ENCODE measurements at regions not wholly inside any gene's neighbourhood (a gene's known extent, or its start where the extent isn't known, plus 50 kb on each side); places are given as distances from the start of the nearest gene placed in this dataset.

- Histone ChIP-seq H3K9me3 (ENCODE audit: control insufficient read depth, insufficient read depth, low read length) (no peaks in the 10 kb centered on the region), H3K4me3 (ENCODE audit: low read depth, low read length) (no peak overlapping the region), H3K4me1 (ENCODE audit: control insufficient read depth, insufficient read depth, low read length) (no peaks in the 10 kb centered on the region), H3K27ac (ENCODE audit: low read depth, low read length) (no peak overlapping the region), H3K27me3 (ENCODE audit: control insufficient read depth, insufficient read depth, low read length) (no peaks in the 10 kb centered on the region), H3K36me3 (ENCODE audit: control insufficient read depth, insufficient read depth, low read length) (no peaks in the 10 kb centered on the region)
- DNase-seq (ENCODE audit: low read depth in 4 of 6, low spot score in 6 of 6), result no peak
- 89% methylated on average over 2 of the region's 3 CpGs for WGBS (ENCODE audit: insufficient coverage)
Measured at GRCh38 chr13:54627646-54628372, 1599.2 kb downstream of the OLFM4 start.

- Histone ChIP-seq H3K27me3 (ENCODE audit: control insufficient read depth, insufficient read depth, low read length) (no peaks in the 10 kb centered on the region), H3K36me3 (ENCODE audit: control insufficient read depth, insufficient read depth, low read length) (no peaks in the 10 kb centered on the region), H3K4me1 (ENCODE audit: control insufficient read depth, insufficient read depth, low read length) (no peaks in the 10 kb centered on the region), H3K9me3 (ENCODE audit: control insufficient read depth, insufficient read depth, low read length) (no peaks in the 10 kb centered on the region), H3K27ac (ENCODE audit: low read depth, low read length) (no peak overlapping the region), H3K4me3 (ENCODE audit: low read depth, low read length) (no peak overlapping the region)
- WGBS (ENCODE audit: insufficient coverage), result 60% methylated on average over 1 of the region's 2 CpGs
- no peak for DNase-seq (ENCODE audit: low read depth in 4 of 6, low spot score in 6 of 6)
Measured at GRCh38 chr13:54628383-54628782, 1599.8 kb downstream of the OLFM4 start.

- DNase-seq (ENCODE audit: low read depth in 4 of 6, low spot score in 6 of 6), result peak in 1 of 6 donors; percentile 72
- H3K27ac ChIP-seq (ENCODE audit: low read depth, low read length), result no peak overlapping the region
- H3K9me3 ChIP-seq (ENCODE audit: control insufficient read depth, insufficient read depth, low read length), result no peaks in the 10 kb centered on the region
Measured at GRCh38 chr13:54633456-54633855, 1604.8 kb downstream of the OLFM4 start.

GRCh38 chr13:54636231-54636630 lies 1607.6 kb downstream of the OLFM4 start:
- H3K9me3 ChIP-seq (ENCODE audit: control insufficient read depth, insufficient read depth, low read length), result no peaks in the 10 kb centered on the region
- no peak overlapping the region for H3K27ac ChIP-seq (ENCODE audit: low read depth, low read length)
- H3K36me3 ChIP-seq (ENCODE audit: control insufficient read depth, insufficient read depth, low read length), result no peaks in the 10 kb centered on the region
- no peak for DNase-seq (ENCODE audit: low read depth in 4 of 6, low spot score in 6 of 6)
- H3K4me3 ChIP-seq (ENCODE audit: low read depth, low read length), result no peak overlapping the region
- 100% methylated on average over 2 of the region's 2 CpGs for WGBS (ENCODE audit: insufficient coverage)
- no peaks in the 10 kb centered on the region for H3K27me3 ChIP-seq (ENCODE audit: control insufficient read depth, insufficient read depth, low read length)
- H3K4me1 ChIP-seq (ENCODE audit: control insufficient read depth, insufficient read depth, low read length), result no peaks in the 10 kb centered on the region

More at GRCh38 chr13:54633456-54633855, 1604.8 kb downstream of the OLFM4 start:
- Histone ChIP-seq H3K36me3 (ENCODE audit: control insufficient read depth, insufficient read depth, low read length) (no peaks in the 10 kb centered on the region), H3K27me3 (ENCODE audit: control insufficient read depth, insufficient read depth, low read length) (no peaks in the 10 kb centered on the region), H3K4me3 (ENCODE audit: low read depth, low read length) (no peak overlapping the region), H3K4me1 (ENCODE audit: control insufficient read depth, insufficient read depth, low read length) (no peaks in the 10 kb centered on the region)
- WGBS (ENCODE audit: insufficient coverage), result 27% methylated on average over 2 of the region's 5 CpGs

GRCh38 chr13:54637366-54637765 lies 1608.8 kb downstream of the OLFM4 start:
- H3K27me3 ChIP-seq (ENCODE audit: control insufficient read depth, insufficient read depth, low read length), result no peaks in the 10 kb centered on the region
- H3K9me3 ChIP-seq (ENCODE audit: control insufficient read depth, insufficient read depth, low read length), result no peaks in the 10 kb centered on the region
- no CpG with 5 or more reads among the region's 1 CpG for WGBS (ENCODE audit: insufficient coverage)
- H3K36me3 ChIP-seq (ENCODE audit: control insufficient read depth, insufficient read depth, low read length), result no peaks in the 10 kb centered on the region
- no peaks in the 10 kb centered on the region for H3K4me1 ChIP-seq (ENCODE audit: control insufficient read depth, insufficient read depth, low read length)
- no peak overlapping the region for H3K27ac ChIP-seq (ENCODE audit: low read depth, low read length)
- H3K4me3 ChIP-seq (ENCODE audit: low read depth, low read length), result no peak overlapping the region
- DNase-seq (ENCODE audit: low read depth in 4 of 6, low spot score in 6 of 6), result peak in 2 of 6 donors; percentile 11 to 34

- Histone ChIP-seq H3K27ac (ENCODE audit: low read depth, low read length) (no peak overlapping the region), H3K36me3 (ENCODE audit: control insufficient read depth, insufficient read depth, low read length) (no peaks in the 10 kb centered on the region), H3K4me1 (ENCODE audit: control insufficient read depth, insufficient read depth, low read length) (no peaks in the 10 kb centered on the region), H3K4me3 (ENCODE audit: low read depth, low read length) (no peak overlapping the region), H3K9me3 (ENCODE audit: control insufficient read depth, insufficient read depth, low read length) (no peaks in the 10 kb centered on the region), H3K27me3 (ENCODE audit: control insufficient read depth, insufficient read depth, low read length) (no peaks in the 10 kb centered on the region)
- DNase-seq (ENCODE audit: low read depth in 4 of 6, low spot score in 6 of 6), result no peak
Measured at GRCh38 chr13:54640719-54641118, 1612.1 kb downstream of the OLFM4 start.

GRCh38 chr13:54643863-54644262 lies 1615.2 kb downstream of the OLFM4 start:
- Histone ChIP-seq H3K4me3 (ENCODE audit: low read depth, low read length) (no peak overlapping the region), H3K27ac (ENCODE audit: low read depth, low read length) (no peak overlapping the region), H3K9me3 (ENCODE audit: control insufficient read depth, insufficient read depth, low read length) (no peaks in the 10 kb centered on the region), H3K4me1 (ENCODE audit: control insufficient read depth, insufficient read depth, low read length) (no peaks in the 10 kb centered on the region), H3K27me3 (ENCODE audit: control insufficient read depth, insufficient read depth, low read length) (no peaks in the 10 kb centered on the region), H3K36me3 (ENCODE audit: control insufficient read depth, insufficient read depth, low read length) (no peaks in the 10 kb centered on the region)
- no peak for DNase-seq (ENCODE audit: low read depth in 4 of 6, low spot score in 6 of 6)

- Histone ChIP-seq H3K36me3 (ENCODE audit: control insufficient read depth, insufficient read depth, low read length) (no peaks in the 10 kb centered on the region), H3K4me1 (ENCODE audit: control insufficient read depth, insufficient read depth, low read length) (no peaks in the 10 kb centered on the region), H3K27me3 (ENCODE audit: control insufficient read depth, insufficient read depth, low read length) (no peaks in the 10 kb centered on the region), H3K4me3 (ENCODE audit: low read depth, low read length) (no peak overlapping the region), H3K27ac (ENCODE audit: low read depth, low read length) (no peak overlapping the region), H3K9me3 (ENCODE audit: control insufficient read depth, insufficient read depth, low read length) (no peaks in the 10 kb centered on the region)
- peak in 1 of 6 donors; percentile 8 for DNase-seq (ENCODE audit: low read depth in 4 of 6, low spot score in 6 of 6)
Measured at GRCh38 chr13:54647275-54647674, 1618.7 kb downstream of the OLFM4 start.

GRCh38 chr13:54657588-54657987 lies 1629.0 kb downstream of the OLFM4 start:
- no CpG with 5 or more reads among the region's 1 CpG for WGBS (ENCODE audit: insufficient coverage)
- no peaks in the 10 kb centered on the region for H3K4me1 ChIP-seq (ENCODE audit: control insufficient read depth, insufficient read depth, low read length)

GRCh38 chr13:54658771-54659170 lies 1630.2 kb downstream of the OLFM4 start:
- Histone ChIP-seq H3K27me3 (ENCODE audit: control insufficient read depth, insufficient read depth, low read length) (no peaks in the 10 kb centered on the region), H3K27ac (ENCODE audit: low read depth, low read length) (no peak overlapping the region), H3K4me3 (ENCODE audit: low read depth, low read length) (no peak overlapping the region), H3K9me3 (ENCODE audit: control insufficient read depth, insufficient read depth, low read length) (peaks cover 5% of the 10 kb centered on the region), H3K36me3 (ENCODE audit: control insufficient read depth, insufficient read depth, low read length) (no peaks in the 10 kb centered on the region), H3K4me1 (ENCODE audit: control insufficient read depth, insufficient read depth, low read length) (no peaks in the 10 kb centered on the region)
- no peak for DNase-seq (ENCODE audit: low read depth in 4 of 6, low spot score in 6 of 6)
- WGBS (ENCODE audit: insufficient coverage), result 98% methylated on average over 17 of the region's 17 CpGs

More at GRCh38 chr13:54657588-54657987, 1629.0 kb downstream of the OLFM4 start:
- DNase-seq (ENCODE audit: low read depth in 4 of 6, low spot score in 6 of 6), result no peak
- no peak overlapping the region for H3K4me3 ChIP-seq (ENCODE audit: low read depth, low read length)
- no peak overlapping the region for H3K27ac ChIP-seq (ENCODE audit: low read depth, low read length)
- no peaks in the 10 kb centered on the region for H3K36me3 ChIP-seq (ENCODE audit: control insufficient read depth, insufficient read depth, low read length)
- H3K9me3 ChIP-seq (ENCODE audit: control insufficient read depth, insufficient read depth, low read length), result peaks cover 5% of the 10 kb centered on the region
- H3K27me3 ChIP-seq (ENCODE audit: control insufficient read depth, insufficient read depth, low read length), result no peaks in the 10 kb centered on the region
